MM.1S (cell line): ENCODE measurements at regions not wholly inside any gene's neighbourhood (a gene's known extent, or its start where the extent isn't known, plus 50 kb on each side); places are given as distances from the start of the nearest gene placed in this dataset.

Experiments
- DNase-seq: peaks from one replicate; pipeline ENCODE4 v3.0.0-alpha.2; 2015
- H2AFZ ChIP-seq: fragments of 300-600 bp; sonication (generic); 2 replicates; pipeline ENCODE4 v1.6.0; 2016; ENCODE audit warnings: antibody characterized with exemption, low read length
- H3F3A ChIP-seq: fragments of 300-600 bp; sonication (generic); 2 replicates; pipeline ENCODE4 v1.6.1; 2016; ENCODE audit warnings: mild to moderate bottlenecking, antibody characterized with exemption, low read length, moderate library complexity, mixed read lengths; ENCODE audit not compliant: insufficient read depth
- H3K27ac ChIP-seq: fragments of 300-600 bp; sonication (generic); 2 replicates; pipeline ENCODE4 v1.5.1; 2016; ENCODE audit warnings: mild to moderate bottlenecking, low read length
- H3K27me3 ChIP-seq: fragments of 300-600 bp; sonication (generic); replicated peaks from 2 replicates; pipeline ENCODE4 v1.6.0; 2016; ENCODE audit warnings: low read length; ENCODE audit not compliant: insufficient read depth
- H3K36me3 ChIP-seq: fragments of 300-600 bp; sonication (generic); replicated peaks from 2 replicates; pipeline ENCODE4 v1.6.1; 2016; ENCODE audit warnings: mild to moderate bottlenecking, low read length, mixed read lengths; ENCODE audit not compliant: insufficient read depth
- H3K4me1 ChIP-seq: fragments of 300-600 bp; sonication (generic); 2 replicates; pipeline ENCODE4 v1.6.1; 2016; ENCODE audit warnings: low read length, mixed read lengths
- H3K4me2 ChIP-seq: fragments of 300-600 bp; sonication (generic); 2 replicates; pipeline ENCODE4 v1.6.0; 2016; ENCODE audit warnings: low read depth, low read length
- H3K4me3 ChIP-seq: fragments of 300-600 bp; sonication (generic); 2 replicates; pipeline ENCODE4 v1.5.1; 2016; ENCODE audit warnings: low read length, mixed read lengths
- H3K79me2 ChIP-seq: fragments of 300-600 bp; sonication (generic); 2 replicates; pipeline ENCODE4 v1.6.1; 2016; ENCODE audit warnings: mixed run types, low read length, mixed read lengths
- H3K9ac ChIP-seq: fragments of 300-600 bp; sonication (generic); 2 replicates; pipeline ENCODE4 v1.6.1; 2016; ENCODE audit warnings: low read length, mixed read lengths
- H3K9me2 ChIP-seq: fragments of 300-600 bp; sonication (generic); replicated peaks from 2 replicates; pipeline ENCODE4 v1.6.1; 2016; ENCODE audit warnings: mild to moderate bottlenecking, low read length, mixed read lengths; ENCODE audit not compliant: insufficient read depth
- H3K9me3 ChIP-seq: fragments of 300-600 bp; sonication (generic); replicated peaks from 2 replicates; pipeline ENCODE4 v1.6.1; 2016; ENCODE audit warnings: mild to moderate bottlenecking, low read length, mixed read lengths; ENCODE audit not compliant: insufficient read depth
- H4K20me1 ChIP-seq: fragments of 300-600 bp; sonication (generic); 2 replicates; pipeline ENCODE4 v1.6.1; 2016; ENCODE audit warnings: mild to moderate bottlenecking, low read length, moderate library complexity, mixed read lengths; ENCODE audit not compliant: insufficient read depth
- CTCF ChIP-seq: fragments of 300-600 bp; sonication (generic); IDR thresholded peaks from 2 replicates; pipeline ENCODE4 v1.5.1; 2016; ENCODE audit warnings: antibody characterized with exemption, low read length, mixed read lengths
- EZH2 ChIP-seq: fragments of 300-600 bp; sonication (generic); optimal IDR thresholded peaks from 2 replicates; pipeline ENCODE3; 2017; ENCODE audit warnings: low read depth, mild to moderate bottlenecking, antibody characterized with exemption, low read length, mixed read lengths
- EZH2phosphoT487 ChIP-seq: fragments of 300-600 bp; sonication (generic); IDR thresholded peaks from 2 replicates; pipeline ENCODE4 v1.6.1; 2018; ENCODE audit warnings: antibody characterized with exemption, low read length

GRCh38 chr7:41882745-41883420 lies 180.0 kb upstream of the INHBA start:
- TF ChIP-seq EZH2 (no peak), EZH2phosphoT487 (no peak), CTCF (no peak)
- no peak overlapping the region for H3K9ac ChIP-seq
- no peaks in the 10 kb centered on the region for H3K79me2 ChIP-seq
- H3K4me1 ChIP-seq: peaks cover 24% of the 10 kb centered on the region
- H3K9me3 ChIP-seq: no peaks in the 10 kb centered on the region
- no peak overlapping the region for H2AFZ ChIP-seq
- peaks cover 16% of the 10 kb centered on the region for H3F3A ChIP-seq
- no peaks in the 10 kb centered on the region for H4K20me1 ChIP-seq
- H3K27me3 ChIP-seq: no peaks in the 10 kb centered on the region
- no peaks in the 10 kb centered on the region for H3K36me3 ChIP-seq
- peak overlapping the region; percentile 65; the same call in 1 of the 2 replicates for H3K4me2 ChIP-seq
- peak overlapping the region; percentile 94 for H3K27ac ChIP-seq
- DNase-seq: no peak
- H3K4me3 ChIP-seq: no peak overlapping the region
- no peaks in the 10 kb centered on the region for H3K9me2 ChIP-seq

GRCh38 chr7:41882256-41882655 lies 179.4 kb upstream of the INHBA start:
- H3K4me2 ChIP-seq: peak overlapping the region; percentile 65

GRCh38 chr7:41881331-41882130 lies 178.6 kb upstream of the INHBA start:
- Histone ChIP-seq H2AFZ (peak overlapping the region; percentile 40), H3F3A (peaks cover 16% of the 10 kb centered on the region), H3K9me3 (no peaks in the 10 kb centered on the region), H3K27me3 (no peaks in the 10 kb centered on the region), H3K79me2 (no peaks in the 10 kb centered on the region), H3K36me3 (no peaks in the 10 kb centered on the region), H3K4me3 (peak overlapping the region; percentile 44), H3K9ac (peak overlapping the region; percentile 53), H3K9me2 (no peaks in the 10 kb centered on the region), H3K27ac (peak overlapping the region; percentile 94), H3K4me1 (peaks cover 24% of the 10 kb centered on the region), H4K20me1 (no peaks in the 10 kb centered on the region), H3K4me2 (peak overlapping the region; percentile 67)
- DNase-seq: peak; percentile 92
- no peak for TF ChIP-seq CTCF
- no peak for TF ChIP-seq EZH2

More at GRCh38 chr7:41882256-41882655, 179.4 kb upstream of the INHBA start:
- Histone ChIP-seq H3K9me3 (no peaks in the 10 kb centered on the region), H3K4me1 (peaks cover 24% of the 10 kb centered on the region), H3K9ac (peak overlapping the region; percentile 53), H3K27me3 (no peaks in the 10 kb centered on the region), H4K20me1 (no peaks in the 10 kb centered on the region), H2AFZ (peak overlapping the region; percentile 39; the same call in 1 of the 2 replicates), H3K27ac (peak overlapping the region; percentile 94), H3K79me2 (no peaks in the 10 kb centered on the region), H3K36me3 (no peaks in the 10 kb centered on the region), H3K4me3 (peak overlapping the region; percentile 14; the same call in 1 of the 2 replicates), H3F3A (peaks cover 16% of the 10 kb centered on the region), H3K9me2 (no peaks in the 10 kb centered on the region)
- TF ChIP-seq EZH2 (no peak), EZH2phosphoT487 (no peak), CTCF (no peak)
- DNase-seq: no peak
